RWPE2 (cell line): ENCODE measurements at regions not wholly inside any gene's neighbourhood (a gene's known extent, or its start where the extent isn't known, plus 50 kb on each side); places are given as distances from the start of the nearest gene placed in this dataset.

Experiments
- ATAC-seq: fragments of 200-7000 bp; cut with Tn5 transposase; 3 replicates; pipeline ENCODE4 v1.9.1; 2021; ENCODE audit warnings: low read depth
- DNase-seq: peaks from one replicate; pipeline ENCODE4 v3.0.0-alpha.2; 2020; ENCODE audit warnings: low spot score
- H3K27ac ChIP-seq: fragments of 450-650 bp; 2 replicates; pipeline ENCODE4 v1.5.1; 2017; ENCODE audit warnings: mild to moderate bottlenecking; ENCODE audit not compliant: poor library complexity, severe bottlenecking
- H3K27me3 ChIP-seq: fragments of 250-450 bp; sonication (Bioruptor Pico); 2 replicates; pipeline ENCODE4 v1.5.1; 2021; ENCODE audit warnings: mild to moderate bottlenecking, moderate library complexity; ENCODE audit not compliant: insufficient read depth, poor library complexity, severe bottlenecking
- H3K36me3 ChIP-seq: fragments of 250-450 bp; sonication (Bioruptor Pico); 2 replicates; pipeline ENCODE4 v1.5.1; 2020; ENCODE audit warnings: low read depth, mild to moderate bottlenecking, moderate library complexity
- H3K4me1 ChIP-seq: fragments of 250-450 bp; sonication (Bioruptor Pico); 2 replicates; pipeline ENCODE4 v1.5.1; 2021; ENCODE audit warnings: mild to moderate bottlenecking, moderate library complexity; ENCODE audit not compliant: insufficient read depth, poor library complexity, severe bottlenecking
- H3K4me3 ChIP-seq: fragments of 250-450 bp; sonication (Bioruptor Pico); 2 replicates; pipeline ENCODE4 v1.5.1; 2021; ENCODE audit warnings: mild to moderate bottlenecking, moderate library complexity; ENCODE audit not compliant: severe bottlenecking
- H3K9me3 ChIP-seq: fragments of 250-450 bp; sonication (Bioruptor Pico); 2 replicates; pipeline ENCODE4 v1.5.1; 2021; ENCODE audit warnings: mild to moderate bottlenecking, moderate library complexity; ENCODE audit not compliant: severe bottlenecking
- TF ChIP-seq, protein P1 (sequence below): fragments of 450-650 bp; IDR thresholded peaks from one replicate; pipeline ENCODE4 v1.5.1; 2017; ENCODE audit warnings: mild to moderate bottlenecking, moderate library complexity; ENCODE audit not compliant: poor library complexity, severe bottlenecking

DNA sequence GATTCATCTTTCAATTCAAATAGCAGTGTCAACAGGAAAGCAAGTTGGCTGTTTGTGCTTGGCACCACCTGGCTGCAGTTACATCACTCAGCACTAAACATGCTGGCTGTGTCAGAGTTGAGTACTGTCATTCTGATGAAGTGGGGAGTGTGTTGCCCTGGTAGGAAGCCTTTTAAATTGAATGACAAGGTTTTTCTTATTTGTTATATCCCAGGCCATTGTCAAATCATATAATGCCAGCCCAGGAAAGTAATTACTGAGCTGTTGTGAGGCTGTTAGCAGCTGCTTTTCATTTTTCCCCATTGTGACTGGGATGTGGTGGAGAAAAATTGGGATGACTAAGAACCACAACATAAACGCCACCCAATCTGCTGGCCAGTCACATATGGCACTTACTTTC is 106.5 kb upstream of the PRKD1 start:
- H3K4me1 ChIP-seq = no peaks in the 10 kb centered on the region
- no peaks in the 10 kb centered on the region for H3K36me3 ChIP-seq
- no peak overlapping the region for H3K27ac ChIP-seq
- no peak overlapping the region for H3K4me3 ChIP-seq
- H3K27me3 ChIP-seq = peaks cover 3% of the 10 kb centered on the region
- no peaks in the 10 kb centered on the region for H3K9me3 ChIP-seq
- TF ChIP-seq, protein P1, sequence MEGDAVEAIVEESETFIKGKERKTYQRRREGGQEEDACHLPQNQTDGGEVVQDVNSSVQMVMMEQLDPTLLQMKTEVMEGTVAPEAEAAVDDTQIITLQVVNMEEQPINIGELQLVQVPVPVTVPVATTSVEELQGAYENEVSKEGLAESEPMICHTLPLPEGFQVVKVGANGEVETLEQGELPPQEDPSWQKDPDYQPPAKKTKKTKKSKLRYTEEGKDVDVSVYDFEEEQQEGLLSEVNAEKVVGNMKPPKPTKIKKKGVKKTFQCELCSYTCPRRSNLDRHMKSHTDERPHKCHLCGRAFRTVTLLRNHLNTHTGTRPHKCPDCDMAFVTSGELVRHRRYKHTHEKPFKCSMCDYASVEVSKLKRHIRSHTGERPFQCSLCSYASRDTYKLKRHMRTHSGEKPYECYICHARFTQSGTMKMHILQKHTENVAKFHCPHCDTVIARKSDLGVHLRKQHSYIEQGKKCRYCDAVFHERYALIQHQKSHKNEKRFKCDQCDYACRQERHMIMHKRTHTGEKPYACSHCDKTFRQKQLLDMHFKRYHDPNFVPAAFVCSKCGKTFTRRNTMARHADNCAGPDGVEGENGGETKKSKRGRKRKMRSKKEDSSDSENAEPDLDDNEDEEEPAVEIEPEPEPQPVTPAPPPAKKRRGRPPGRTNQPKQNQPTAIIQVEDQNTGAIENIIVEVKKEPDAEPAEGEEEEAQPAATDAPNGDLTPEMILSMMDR = no peak
- DNase-seq (no peak), ATAC-seq (no peak)

DNA sequence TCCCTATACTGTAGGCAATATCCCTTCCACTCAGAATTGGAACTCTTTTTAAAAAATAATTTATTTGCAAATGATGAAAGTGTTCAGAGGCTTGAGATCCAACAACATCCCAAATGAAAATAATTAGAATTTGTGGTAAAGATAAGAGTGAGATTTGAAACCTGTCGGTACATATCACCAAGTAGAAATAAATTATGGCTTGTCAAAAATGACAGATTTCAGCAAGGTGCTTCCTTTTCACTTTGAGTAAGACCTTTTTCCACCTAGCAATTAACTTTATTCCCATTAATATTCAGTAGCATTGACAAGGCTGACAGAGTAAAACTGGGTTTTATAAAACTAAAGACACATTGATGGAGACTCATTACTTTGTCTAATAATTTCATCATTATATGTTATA is 107.7 kb upstream of the PRKD1 start:
- Histone ChIP-seq H3K36me3 (no peaks in the 10 kb centered on the region), H3K4me3 (no peak overlapping the region), H3K27me3 (peaks cover 3% of the 10 kb centered on the region), H3K4me1 (no peaks in the 10 kb centered on the region), H3K27ac (no peak overlapping the region), H3K9me3 (no peaks in the 10 kb centered on the region)
- TF ChIP-seq, protein P1 = no peak
- ATAC-seq (no peak), DNase-seq (no peak)

DNA sequence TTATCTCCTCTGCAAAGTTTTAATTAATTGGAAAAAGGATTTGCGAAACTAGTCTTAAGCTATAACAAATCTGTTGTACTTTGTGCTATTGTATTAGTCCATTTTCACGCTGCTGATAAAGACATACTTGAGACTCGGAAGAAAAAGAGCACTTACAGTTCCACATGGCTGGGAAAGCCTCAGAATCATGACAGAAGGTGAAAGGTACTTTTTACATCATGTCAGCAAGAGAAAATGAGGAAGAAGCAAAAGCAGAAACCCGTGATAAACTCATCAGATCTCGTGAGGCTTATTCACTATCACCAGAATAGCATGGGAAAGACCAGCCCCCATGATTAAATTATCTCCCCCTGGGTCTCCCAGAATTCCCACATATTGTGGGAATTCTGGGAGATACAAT is 118.1 kb upstream of the PRKD1 start:
- no peak overlapping the region for H3K27ac ChIP-seq
- TF ChIP-seq, protein P1 = no peak
- ATAC-seq = no peak

DNA sequence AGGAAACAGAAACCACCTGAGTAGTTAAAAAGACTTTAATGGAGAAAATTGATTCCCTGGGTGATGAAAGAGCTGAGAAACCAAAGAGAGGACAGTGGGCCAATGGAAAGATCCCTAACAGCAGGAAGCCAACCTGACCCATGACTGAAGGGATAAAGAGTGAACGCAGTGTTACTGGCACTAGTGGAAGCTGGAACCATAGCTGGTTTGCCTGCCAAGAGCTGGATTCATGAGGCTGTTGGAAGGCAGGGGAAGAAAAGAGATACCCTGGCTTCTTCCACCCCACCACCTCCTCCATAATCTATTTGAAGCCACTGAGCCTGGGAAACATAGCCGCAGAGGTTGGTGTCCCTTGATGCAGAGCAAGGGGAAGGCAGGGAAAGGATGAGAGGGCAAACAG is 125.5 kb upstream of the PRKD1 start:
- Histone ChIP-seq H3K27ac (no peak overlapping the region), H3K4me3 (no peak overlapping the region), H3K27me3 (peaks cover 7% of the 10 kb centered on the region), H3K4me1 (no peaks in the 10 kb centered on the region), H3K36me3 (no peaks in the 10 kb centered on the region), H3K9me3 (no peaks in the 10 kb centered on the region)
- ATAC-seq (no peak), DNase-seq (no peak)
- TF ChIP-seq, protein P1 = no peak

More for the DNA sequence above, 118.1 kb upstream of the PRKD1 start:
- DNase-seq = no peak
- Histone ChIP-seq H3K4me1 (no peaks in the 10 kb centered on the region), H3K27me3 (no peaks in the 10 kb centered on the region), H3K4me3 (no peak overlapping the region), H3K36me3 (no peaks in the 10 kb centered on the region), H3K9me3 (no peaks in the 10 kb centered on the region)

DNA sequence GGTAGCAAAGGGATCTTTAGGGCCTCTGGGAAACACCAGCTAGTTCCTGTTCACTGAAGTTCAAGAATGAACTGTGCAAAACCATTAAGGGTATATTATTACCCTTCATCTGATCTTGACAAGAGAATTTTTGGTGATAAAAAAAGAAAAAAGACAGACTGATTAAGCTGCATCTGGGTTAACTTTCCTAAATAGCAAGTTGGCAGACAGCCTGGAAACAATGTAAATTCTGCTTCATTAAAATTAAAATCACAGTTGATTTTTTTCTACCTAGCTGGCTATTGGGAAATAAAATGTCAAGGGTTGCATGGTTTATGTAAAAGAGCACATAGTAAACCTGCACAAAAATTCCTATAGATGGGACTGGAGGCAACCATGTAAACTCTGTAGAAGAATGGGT is 126.6 kb upstream of the PRKD1 start:
- no peak for ATAC-seq
- H3K4me1 ChIP-seq = no peaks in the 10 kb centered on the region
- H3K4me3 ChIP-seq = no peak overlapping the region
- no peaks in the 10 kb centered on the region for H3K9me3 ChIP-seq
- no peaks in the 10 kb centered on the region for H3K36me3 ChIP-seq
- H3K27ac ChIP-seq = no peak overlapping the region
- peaks cover 7% of the 10 kb centered on the region for H3K27me3 ChIP-seq
- DNase-seq = no peak
- TF ChIP-seq, protein P1 = no peak
